Stomach (tissue), 4 donors: ENCODE measurements at regions not wholly inside any gene's neighbourhood (a gene's known extent, or its start where the extent isn't known, plus 50 kb on each side); places are given as distances from the start of the nearest gene placed in this dataset.

ENCODE experiments used
- CTCF ChIP-seq, 7 experiments: fragments of 450-650 bp in 4 of 7; fragments of 200-600 bp in 3 of 7; sonication (generic) in 3 of 7; IDR thresholded peaks; one replicate each; pipeline ENCODE4 v1.5.1; 2016 to 2019; ENCODE audit warnings: antibody characterized with exemption in 7 of 7, control low read depth in 2 of 7, mild to moderate bottlenecking in 1 of 7
- EP300 ChIP-seq: sonication (generic); formaldehyde crosslinking; IDR thresholded peaks from one replicate; pipeline ENCODE4 v1.6.1; 2017; ENCODE audit warnings: antibody characterized with exemption
- POLR2A ChIP-seq, 4 donors: fragments of 450-650 bp; IDR thresholded peaks; one replicate each; pipeline ENCODE4 v1.6.1; 2016; ENCODE audit warnings: antibody characterized with exemption in 4 of 4, control low read depth in 2 of 4, mild to moderate bottlenecking in 1 of 4, moderate library complexity in 1 of 4

DNA sequence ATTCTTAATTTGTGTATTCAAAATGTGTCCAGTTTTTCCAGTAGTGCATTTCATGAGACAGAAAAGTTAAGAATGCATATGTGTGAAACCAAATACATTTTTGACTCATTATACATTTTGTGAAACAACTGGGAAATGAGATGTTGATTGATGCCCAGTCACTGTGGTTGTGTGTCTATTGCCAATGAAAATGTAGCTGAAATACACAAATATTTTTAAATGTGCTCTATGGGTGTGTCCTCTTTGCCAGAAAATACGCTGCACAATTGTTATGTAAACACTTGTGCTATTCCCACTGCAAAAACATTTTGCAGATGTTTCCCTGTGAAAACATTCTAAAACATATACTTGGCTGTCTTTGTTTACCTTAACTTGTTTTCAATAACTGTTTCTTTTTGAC lies 395.2 kb downstream of the TFEC start:
- no peak for TF ChIP-seq POLR2A (IDR thresholded peaks at IDR 0.05)
- no peak for TF ChIP-seq CTCF (IDR thresholded peaks at IDR 0.05)
- TF ChIP-seq EP300 = no peak
